DOHH2 (cell line): ENCODE measurements at regions not wholly inside any gene's neighbourhood (a gene's known extent, or its start where the extent isn't known, plus 50 kb on each side); places are given as distances from the start of the nearest gene placed in this dataset.

Experiments
- H3F3A ChIP-seq: fragments of 200-600 bp; sonication (generic), shearing (Covaris generic); 2 replicates; pipeline ENCODE4 v1.6.0; 2016; ENCODE audit warnings: antibody characterized with exemption, mild to moderate bottlenecking; ENCODE audit not compliant: control insufficient read depth, insufficient read depth
- H3K27ac ChIP-seq: fragments of 200-600 bp; sonication (generic); 2 replicates; pipeline ENCODE4 v1.5.1; 2014; ENCODE audit warnings: low read depth, mild to moderate bottlenecking, low read length, moderate library complexity
- H3K27me3 ChIP-seq: fragments of 200-600 bp; sonication (generic); 2 replicates; pipeline ENCODE4 v1.6.1; 2014; ENCODE audit warnings: mild to moderate bottlenecking, low read length, mixed read lengths; ENCODE audit not compliant: control insufficient read depth
- H3K36me3 ChIP-seq: fragments of 200-600 bp; sonication (generic); 2 replicates; pipeline ENCODE4 v1.6.1; 2014; ENCODE audit warnings: mild to moderate bottlenecking, low read length, moderate library complexity, mixed read lengths; ENCODE audit not compliant: control insufficient read depth
- H3K4me1 ChIP-seq: fragments of 200-600 bp; sonication (generic); 2 replicates; pipeline ENCODE4 v1.6.1; 2014; ENCODE audit warnings: mild to moderate bottlenecking, low read length, mixed read lengths; ENCODE audit not compliant: control insufficient read depth
- H3K4me2 ChIP-seq: fragments of 200-600 bp; sonication (generic); 2 replicates; pipeline ENCODE4 v1.6.0; 2014; ENCODE audit warnings: mild to moderate bottlenecking, low read length, moderate library complexity
- H3K4me3 ChIP-seq: fragments of 200-600 bp; sonication (generic); 2 replicates; pipeline ENCODE4 v1.5.1; 2014; ENCODE audit warnings: mild to moderate bottlenecking, low read length, mixed read lengths
- H3K79me2 ChIP-seq: fragments of 200-600 bp; sonication (generic); 2 replicates; pipeline ENCODE4 v1.6.1; 2014; ENCODE audit warnings: mild to moderate bottlenecking, low read length, mixed read lengths; ENCODE audit not compliant: control insufficient read depth
- H3K9me2 ChIP-seq: fragments of 200-600 bp; sonication (generic); replicated peaks from 2 replicates; pipeline ENCODE4 v1.6.1; 2014; ENCODE audit warnings: mild to moderate bottlenecking, low read length, mixed read lengths; ENCODE audit not compliant: control insufficient read depth
- H3K9me3 ChIP-seq: fragments of 200-600 bp; sonication (generic); 2 replicates; pipeline ENCODE4 v1.6.1; 2014; ENCODE audit warnings: antibody characterized with exemption, low read length, mixed read lengths; ENCODE audit not compliant: control insufficient read depth, insufficient read depth
- H4K20me1 ChIP-seq: fragments of 200-600 bp; sonication (generic); 2 replicates; pipeline ENCODE4 v1.6.0; 2014; ENCODE audit warnings: low read depth, mild to moderate bottlenecking, antibody characterized with exemption, low read length, moderate library complexity; ENCODE audit not compliant: control insufficient read depth, insufficient read depth
- CTCF ChIP-seq: fragments of 200-600 bp; sonication (generic); IDR thresholded peaks from one replicate; pipeline ENCODE4 v1.5.1; 2014; ENCODE audit warnings: antibody characterized with exemption, mild to moderate bottlenecking, low read depth, low read length; ENCODE audit not compliant: poor library complexity, severe bottlenecking
- EZH2phosphoT487 ChIP-seq: fragments of 200-600 bp; sonication (generic); IDR thresholded peaks from 2 replicates; pipeline ENCODE4 v1.6.1; 2017; ENCODE audit warnings: borderline replicate concordance, mild to moderate bottlenecking, antibody characterized with exemption, low read length, moderate library complexity, mixed read lengths

GRCh38 chr4:121277194-121278105 lies 103.4 kb downstream of the QRFPR start:
- H3K79me2 ChIP-seq: no peaks in the 10 kb centered on the region
- H3F3A ChIP-seq: no peaks in the 10 kb centered on the region
- no peaks in the 10 kb centered on the region for H3K9me3 ChIP-seq
- no peaks in the 10 kb centered on the region for H3K27me3 ChIP-seq
- H3K27ac ChIP-seq: no peak overlapping the region
- H3K36me3 ChIP-seq: no peaks in the 10 kb centered on the region
- TF ChIP-seq EZH2phosphoT487 (no peak), CTCF (peak; percentile 15)
- H3K9me2 ChIP-seq: no peaks in the 10 kb centered on the region
- no peaks in the 10 kb centered on the region for H3K4me1 ChIP-seq
- H4K20me1 ChIP-seq: no peaks in the 10 kb centered on the region
- H3K4me2 ChIP-seq: no peak overlapping the region
- no peak overlapping the region for H3K4me3 ChIP-seq

DNA sequence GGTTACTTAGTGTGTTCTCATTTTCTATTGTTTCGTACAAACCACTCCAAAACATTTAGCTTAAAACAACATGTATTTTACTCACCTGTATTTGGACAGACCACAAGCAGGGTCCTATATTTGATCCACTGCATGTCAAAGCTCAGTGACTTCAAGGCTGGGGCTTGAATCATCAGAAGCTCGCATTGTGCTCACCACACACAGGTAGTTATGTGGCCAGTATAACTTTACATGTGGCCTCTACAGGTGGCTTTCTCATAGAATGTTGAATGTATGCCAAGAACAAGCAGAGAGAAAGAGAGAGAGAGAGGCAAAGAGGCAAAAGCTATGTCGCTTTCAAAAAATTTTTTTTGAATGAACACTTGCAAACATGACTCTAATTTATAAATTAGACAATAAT lies 107.6 kb downstream of the QRFPR start:
- Histone ChIP-seq H3K36me3 (no peaks in the 10 kb centered on the region), H3K27ac (no peak overlapping the region), H4K20me1 (no peaks in the 10 kb centered on the region), H3K27me3 (no peaks in the 10 kb centered on the region), H3F3A (no peaks in the 10 kb centered on the region), H3K9me2 (no peaks in the 10 kb centered on the region), H3K4me2 (no peak overlapping the region), H3K4me1 (no peaks in the 10 kb centered on the region), H3K79me2 (no peaks in the 10 kb centered on the region), H3K9me3 (no peaks in the 10 kb centered on the region), H3K4me3 (no peak overlapping the region)
- TF ChIP-seq CTCF (no peak), EZH2phosphoT487 (no peak)

DNA sequence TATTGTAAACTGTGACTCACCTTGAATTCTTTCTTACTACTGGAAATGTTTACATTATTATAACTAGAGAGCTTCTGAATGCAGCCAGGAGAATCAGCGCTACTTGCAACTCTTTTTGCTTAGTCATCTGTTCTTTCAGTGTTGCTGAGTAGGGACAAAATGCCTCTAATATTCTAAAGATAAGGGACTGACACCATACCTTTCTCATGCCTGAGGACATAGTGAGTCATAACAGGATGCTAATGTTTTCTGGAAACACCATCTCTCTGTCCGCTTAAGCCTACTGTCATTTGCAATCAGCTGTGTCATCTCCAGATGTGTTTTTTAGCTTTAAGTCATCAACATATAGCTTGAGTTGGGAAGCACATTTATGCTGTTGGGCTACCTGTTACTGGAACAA lies 108.3 kb downstream of the QRFPR start:
- H3K4me3 ChIP-seq: no peak overlapping the region
- H3K79me2 ChIP-seq: no peaks in the 10 kb centered on the region
- H3K9me3 ChIP-seq: no peaks in the 10 kb centered on the region
- TF ChIP-seq CTCF (no peak), EZH2phosphoT487 (no peak)
- no peaks in the 10 kb centered on the region for H3K36me3 ChIP-seq
- no peak overlapping the region for H3K4me2 ChIP-seq
- no peaks in the 10 kb centered on the region for H3K9me2 ChIP-seq
- no peaks in the 10 kb centered on the region for H4K20me1 ChIP-seq
- H3K27ac ChIP-seq: no peak overlapping the region
- H3K27me3 ChIP-seq: no peaks in the 10 kb centered on the region
- H3F3A ChIP-seq: no peaks in the 10 kb centered on the region
- no peaks in the 10 kb centered on the region for H3K4me1 ChIP-seq
